Trophoblast cell (in vitro differentiated cells and primary cell): ENCODE measurements at regions not wholly inside any gene's neighbourhood (a gene's known extent, or its start where the extent isn't known, plus 50 kb on each side); places are given as distances from the start of the nearest gene placed in this dataset.

Experiments
- DNase-seq, 2 donors: peaks; one replicate each; pipeline ENCODE4 v3.0.0-alpha.2; 2016
- H2AFZ ChIP-seq: 2 replicates; pipeline ENCODE4 v1.6.1; 2013; ENCODE audit warnings: low read length, moderate library complexity, mild to moderate bottlenecking; ENCODE audit not compliant: insufficient read depth, poor library complexity
- H2AK5ac ChIP-seq: 2 replicates; pipeline ENCODE4 v1.6.1; 2013; ENCODE audit warnings: mild to moderate bottlenecking, low read length
- H2BK120ac ChIP-seq: 2 replicates; pipeline ENCODE4 v1.6.1; 2013; ENCODE audit warnings: low read length, mild to moderate bottlenecking, moderate library complexity; ENCODE audit not compliant: insufficient read depth, poor library complexity
- H2BK12ac ChIP-seq: 2 replicates; pipeline ENCODE4 v1.6.1; 2013; ENCODE audit warnings: mild to moderate bottlenecking, low read length, moderate library complexity
- H2BK5ac ChIP-seq: 2 replicates; pipeline ENCODE4 v1.6.1; 2013; ENCODE audit warnings: low read length, low read depth, moderate library complexity, mild to moderate bottlenecking; ENCODE audit not compliant: poor library complexity
- H3K14ac ChIP-seq: 2 replicates; pipeline ENCODE4 v1.6.1; 2013; ENCODE audit warnings: mild to moderate bottlenecking, low read length
- H3K18ac ChIP-seq: 2 replicates; pipeline ENCODE4 v1.6.1; 2013; ENCODE audit warnings: mild to moderate bottlenecking, low read length
- H3K23ac ChIP-seq: 2 replicates; pipeline ENCODE4 v1.6.1; 2013; ENCODE audit warnings: low read length
- H3K27ac ChIP-seq: 2 replicates; pipeline ENCODE4 v1.5.1; 2013; ENCODE audit warnings: low read depth, mild to moderate bottlenecking, inconsistent platforms, low read length, moderate library complexity
- H3K27me3 ChIP-seq: 2 replicates; pipeline ENCODE4 v1.6.1; 2013; ENCODE audit warnings: inconsistent platforms, mild to moderate bottlenecking, low read length, moderate library complexity; ENCODE audit not compliant: insufficient read depth
- H3K36me3 ChIP-seq, 2 experiments: 1 replicate in 1 of 2; 2 replicates in 1 of 2; pipeline ENCODE4 v1.6.1; 2013; ENCODE audit warnings: low read length in 2 of 2, mild to moderate bottlenecking in 2 of 2, moderate library complexity in 1 of 2; ENCODE audit not compliant: insufficient read depth in 2 of 2, control insufficient read depth in 1 of 2
- H3K4ac ChIP-seq: 2 replicates; pipeline ENCODE4 v1.6.1; 2013; ENCODE audit warnings: low read depth, mild to moderate bottlenecking, low read length, moderate library complexity
- H3K4me1 ChIP-seq, 2 experiments: 1 replicate in 1 of 2; 2 replicates in 1 of 2; pipeline ENCODE4 v1.6.1; 2013; ENCODE audit warnings: low read length in 2 of 2, mild to moderate bottlenecking in 2 of 2, moderate library complexity in 1 of 2; ENCODE audit not compliant: insufficient read depth in 2 of 2, control insufficient read depth in 1 of 2
- H3K4me2 ChIP-seq: 2 replicates; pipeline ENCODE4 v1.6.1; 2013; ENCODE audit warnings: inconsistent platforms, mild to moderate bottlenecking, low read length, moderate library complexity
- H3K4me3 ChIP-seq: 2 replicates; pipeline ENCODE4 v1.5.1; 2013; ENCODE audit warnings: mild to moderate bottlenecking, low read depth, low read length, inconsistent platforms
- H3K79me1 ChIP-seq: one replicate; pipeline ENCODE4 v1.6.1; 2013; ENCODE audit warnings: low read length
- H3K79me2 ChIP-seq: 2 replicates; pipeline ENCODE4 v1.6.1; 2013; ENCODE audit warnings: low read length, mild to moderate bottlenecking; ENCODE audit not compliant: control insufficient read depth, insufficient read depth, poor library complexity
- H3K9ac ChIP-seq: 2 replicates; pipeline ENCODE4 v1.6.1; 2013; ENCODE audit warnings: mild to moderate bottlenecking, low read length
- H3K9me3 ChIP-seq: 2 replicates; pipeline ENCODE4 v1.6.1; 2013; ENCODE audit warnings: low read depth, mild to moderate bottlenecking, control low read depth, inconsistent platforms, low read length; ENCODE audit not compliant: insufficient read depth
- H4K12ac ChIP-seq: 2 replicates; pipeline ENCODE4 v1.6.1; 2013; ENCODE audit warnings: low read depth, mild to moderate bottlenecking, low read length, moderate library complexity
- H4K8ac ChIP-seq: 2 replicates; pipeline ENCODE4 v1.6.1; 2013; ENCODE audit warnings: low read depth, mild to moderate bottlenecking, low read length, moderate library complexity
- H4K91ac ChIP-seq: one replicate; pipeline ENCODE4 v1.6.1; 2013; ENCODE audit warnings: low read depth, mild to moderate bottlenecking, low read length, moderate library complexity
- WGBS: extraction: QIAGEN DNeasy Blood & Tissue Kit; methylation state at CpG from one replicate; pipeline ENCODE4 v1.1.7; 2013; ENCODE audit warnings: missing lambda C conversion rate; ENCODE audit not compliant: insufficient read length, insufficient coverage; ENCODE audit errors: extremely low coverage; 5-methylcytosine and 5-hydroxymethylcytosine counted together

DNA sequence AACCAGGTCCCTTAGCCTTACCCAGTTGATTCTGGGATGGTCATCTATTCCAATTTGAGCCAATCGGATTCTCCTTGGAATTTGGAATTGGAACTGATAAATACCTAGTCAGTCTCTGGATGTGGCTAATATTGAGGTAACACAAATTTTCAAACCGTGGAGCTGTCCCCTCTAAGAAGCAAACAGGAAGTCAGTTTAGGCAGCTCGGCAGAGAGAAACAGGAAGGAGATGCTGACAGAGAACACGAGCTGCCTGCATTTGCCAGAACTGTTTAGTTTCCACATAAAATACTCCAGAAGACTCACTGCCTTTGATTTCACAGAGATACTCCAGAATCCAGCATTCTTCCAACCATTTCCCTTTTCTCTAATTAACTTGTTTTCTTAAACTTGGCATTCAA, 1024.9 kb downstream of the BCL11A start:
- Histone ChIP-seq H3K4me1 (no peaks in the 10 kb centered on the region), H4K8ac (no peak overlapping the region), H3K4ac (no peak overlapping the region)

DNA sequence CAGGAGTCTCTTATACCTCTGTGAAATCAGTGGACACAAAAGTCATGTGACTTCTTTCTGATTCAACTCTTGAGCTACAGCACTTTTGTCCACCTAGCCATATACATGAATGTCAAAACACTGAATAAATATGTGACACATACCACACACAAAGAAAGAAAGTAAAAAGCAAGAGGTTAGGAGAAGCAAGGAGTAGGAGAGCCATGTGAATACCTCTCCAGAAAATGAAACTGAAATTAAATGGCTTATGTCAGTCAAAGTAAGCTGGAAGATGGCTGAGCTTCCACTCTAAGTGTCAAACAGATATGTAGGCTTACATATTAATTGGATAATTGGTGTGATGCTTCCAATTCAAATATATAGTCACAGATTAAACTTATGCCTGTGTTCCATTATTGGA, 1050.5 kb downstream of the BCL11A start:
- Histone ChIP-seq H2AK5ac (no peak overlapping the region), H4K12ac (no peak overlapping the region), H3K36me3 (no peaks in the 10 kb centered on the region), H3K14ac (no peak overlapping the region), H2BK5ac (no peak overlapping the region), H3K23ac (no peak overlapping the region), H3K27me3 (no peaks in the 10 kb centered on the region), H3K18ac (no peak overlapping the region), H3K9ac (no peak overlapping the region), H3K27ac (no peak overlapping the region), H3K9me3 (peaks cover 2% of the 10 kb centered on the region), H3K79me1 (no peaks in the 10 kb centered on the region), H3K79me2 (no peaks in the 10 kb centered on the region), H3K4me3 (no peak overlapping the region), H2AFZ (no peak overlapping the region), H4K8ac (no peak overlapping the region), H2BK12ac (no peak overlapping the region), H3K4me1 (no peaks in the 10 kb centered on the region), H3K4me2 (no peak overlapping the region), H2BK120ac (no peak overlapping the region), H3K4ac (no peak overlapping the region), H4K91ac (no peak overlapping the region)
- DNase-seq, result no peak

More for the DNA sequence above, 1024.9 kb downstream of the BCL11A start:
- Histone ChIP-seq H3K36me3 (no peaks in the 10 kb centered on the region), H2AFZ (no peak overlapping the region), H3K18ac (no peak overlapping the region), H4K91ac (no peak overlapping the region), H3K27me3 (no peaks in the 10 kb centered on the region), H2BK5ac (no peak overlapping the region), H3K14ac (no peak overlapping the region), H3K4me3 (no peak overlapping the region), H4K12ac (no peak overlapping the region), H3K23ac (no peak overlapping the region), H3K9me3 (no peaks in the 10 kb centered on the region), H3K79me2 (no peaks in the 10 kb centered on the region), H2AK5ac (no peak overlapping the region), H3K79me1 (no peaks in the 10 kb centered on the region), H3K9ac (no peak overlapping the region), H2BK120ac (no peak overlapping the region), H2BK12ac (no peak overlapping the region), H3K4me2 (no peak overlapping the region), H3K27ac (no peak overlapping the region)
- no CpG with 5 or more reads among the region's 4 CpGs for WGBS
- DNase-seq, result no peak

DNA sequence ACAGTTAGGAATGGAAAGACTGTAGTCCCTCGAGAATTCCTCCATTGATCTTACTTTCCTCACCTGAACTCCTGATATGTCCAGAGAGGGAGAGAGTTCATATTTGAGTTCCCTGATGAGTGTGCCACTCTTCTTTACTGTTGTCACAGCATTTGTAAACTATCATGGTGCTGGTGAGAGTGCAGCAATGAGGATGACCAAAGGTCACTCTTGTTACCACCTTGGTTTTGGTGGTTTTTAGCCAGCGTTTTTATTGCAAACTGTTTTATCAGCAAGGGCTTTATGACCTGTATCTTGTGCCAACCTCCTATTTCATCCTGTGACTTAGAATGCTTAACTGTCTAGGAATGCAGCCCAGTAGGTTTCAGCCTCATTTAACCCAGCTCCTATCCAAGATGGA, 1062.5 kb downstream of the BCL11A start:
- H3K79me1 ChIP-seq, result no peaks in the 10 kb centered on the region
- H4K12ac ChIP-seq, result no peak overlapping the region
- no peak overlapping the region for H3K9ac ChIP-seq
- no peak overlapping the region for H3K18ac ChIP-seq
- no peak overlapping the region for H3K23ac ChIP-seq
- H4K8ac ChIP-seq, result no peak overlapping the region
- no peak overlapping the region for H3K27ac ChIP-seq
- no peak overlapping the region for H2AFZ ChIP-seq
- WGBS, result no CpG with 5 or more reads among the region's 2 CpGs
- H3K4me3 ChIP-seq, result no peak overlapping the region
- H3K36me3 ChIP-seq, result no peaks in the 10 kb centered on the region
- no peaks in the 10 kb centered on the region for H3K4me1 ChIP-seq
- no peak overlapping the region for H2BK120ac ChIP-seq
- H3K27me3 ChIP-seq, result no peaks in the 10 kb centered on the region
- no peak for DNase-seq
- no peak overlapping the region for H2AK5ac ChIP-seq
- no peak overlapping the region for H3K4me2 ChIP-seq
- H3K9me3 ChIP-seq, result no peaks in the 10 kb centered on the region
- no peak overlapping the region for H3K14ac ChIP-seq
- H3K4ac ChIP-seq, result no peak overlapping the region
- H2BK12ac ChIP-seq, result no peak overlapping the region
- no peak overlapping the region for H4K91ac ChIP-seq
- H3K79me2 ChIP-seq, result no peaks in the 10 kb centered on the region
- H2BK5ac ChIP-seq, result no peak overlapping the region

DNA sequence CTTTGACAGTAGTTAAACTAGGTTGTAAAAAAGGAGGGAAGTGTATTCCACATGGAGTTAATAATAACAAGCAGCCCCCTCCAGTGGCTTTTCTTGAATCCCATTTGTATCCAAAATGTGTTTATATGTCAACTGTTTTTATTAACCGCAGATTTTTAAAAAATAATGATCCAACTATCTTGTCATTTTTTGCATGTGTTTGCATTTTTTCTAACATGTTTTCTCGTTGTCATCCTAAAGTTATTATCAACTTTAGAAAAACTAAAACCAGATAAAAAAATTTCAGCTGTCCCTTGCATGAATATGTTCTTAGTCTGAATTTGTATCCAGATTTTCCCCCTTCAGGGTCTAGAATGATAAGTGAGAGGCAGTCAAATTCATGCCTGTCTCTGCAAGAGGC, 1063.3 kb downstream of the BCL11A start:
- Histone ChIP-seq H2BK12ac (no peak overlapping the region), H3K18ac (no peak overlapping the region), H4K8ac (no peak overlapping the region), H3K27me3 (no peaks in the 10 kb centered on the region), H3K36me3 (no peaks in the 10 kb centered on the region), H4K12ac (no peak overlapping the region), H3K14ac (no peak overlapping the region), H2BK120ac (no peak overlapping the region), H3K9ac (no peak overlapping the region), H3K27ac (no peak overlapping the region), H3K23ac (no peak overlapping the region), H2AFZ (no peak overlapping the region), H3K4ac (no peak overlapping the region), H3K4me1 (no peaks in the 10 kb centered on the region), H3K9me3 (no peaks in the 10 kb centered on the region), H4K91ac (no peak overlapping the region), H3K79me2 (no peaks in the 10 kb centered on the region), H2AK5ac (no peak overlapping the region), H3K4me2 (no peak overlapping the region), H2BK5ac (no peak overlapping the region), H3K4me3 (no peak overlapping the region), H3K79me1 (no peaks in the 10 kb centered on the region)
- no CpG with 5 or more reads among the region's 2 CpGs for WGBS
- DNase-seq, result no peak

GRCh38 chr2:59484673-59485072, 1068.8 kb downstream of the BCL11A start:
- no peak overlapping the region for H2BK120ac ChIP-seq

More at GRCh38 chr2:59484673-59485072, 1068.8 kb downstream of the BCL11A start:
- Histone ChIP-seq H3K79me2 (no peaks in the 10 kb centered on the region), H3K4me3 (no peak overlapping the region), H3K27ac (no peak overlapping the region), H2AK5ac (no peak overlapping the region), H3K36me3 (no peaks in the 10 kb centered on the region), H3K27me3 (no peaks in the 10 kb centered on the region), H3K4ac (no peak overlapping the region), H3K4me1 (no peaks in the 10 kb centered on the region), H3K4me2 (no peak overlapping the region), H2AFZ (no peak overlapping the region), H3K9me3 (no peaks in the 10 kb centered on the region), H2BK5ac (no peak overlapping the region), H4K12ac (no peak overlapping the region), H3K18ac (no peak overlapping the region), H4K8ac (no peak overlapping the region), H3K79me1 (no peaks in the 10 kb centered on the region), H3K14ac (no peak overlapping the region), H3K9ac (no peak overlapping the region), H3K23ac (no peak overlapping the region), H4K91ac (no peak overlapping the region), H2BK12ac (no peak overlapping the region)
- no peak for DNase-seq
- no CpG with 5 or more reads among the region's 3 CpGs for WGBS
